ENCODE measurements at regions not wholly inside any gene's neighbourhood (a gene's known extent, or its start where the extent isn't known, plus 50 kb on each side); places are given as distances from the start of the nearest gene placed in this dataset.

DNA sequence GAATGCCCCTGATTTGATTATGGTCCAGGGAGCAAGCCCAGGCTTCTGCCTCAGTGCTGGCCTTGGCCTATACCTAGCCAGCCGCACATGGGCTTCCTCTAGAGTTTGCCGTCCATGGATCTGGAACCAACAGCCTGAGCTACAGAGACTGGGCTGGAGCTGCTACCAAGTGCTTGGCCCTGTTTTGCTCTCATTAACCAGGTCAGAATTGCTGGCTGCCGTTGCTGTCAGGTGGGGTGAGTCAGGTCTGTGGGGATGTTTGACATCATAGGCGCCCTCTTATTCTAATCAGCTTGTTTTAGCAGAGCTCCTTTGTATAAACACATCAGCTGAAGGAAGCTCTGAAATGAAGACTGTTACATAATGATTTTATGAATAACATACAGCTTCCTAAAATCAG, 83.1 kb upstream of the PHACTR2 start:
- no peak overlapping the region for H3K27ac ChIP-seq
- no peak for TF ChIP-seq ZFX (IDR thresholded peaks at IDR 0.05)
- TF ChIP-seq, protein P1, sequence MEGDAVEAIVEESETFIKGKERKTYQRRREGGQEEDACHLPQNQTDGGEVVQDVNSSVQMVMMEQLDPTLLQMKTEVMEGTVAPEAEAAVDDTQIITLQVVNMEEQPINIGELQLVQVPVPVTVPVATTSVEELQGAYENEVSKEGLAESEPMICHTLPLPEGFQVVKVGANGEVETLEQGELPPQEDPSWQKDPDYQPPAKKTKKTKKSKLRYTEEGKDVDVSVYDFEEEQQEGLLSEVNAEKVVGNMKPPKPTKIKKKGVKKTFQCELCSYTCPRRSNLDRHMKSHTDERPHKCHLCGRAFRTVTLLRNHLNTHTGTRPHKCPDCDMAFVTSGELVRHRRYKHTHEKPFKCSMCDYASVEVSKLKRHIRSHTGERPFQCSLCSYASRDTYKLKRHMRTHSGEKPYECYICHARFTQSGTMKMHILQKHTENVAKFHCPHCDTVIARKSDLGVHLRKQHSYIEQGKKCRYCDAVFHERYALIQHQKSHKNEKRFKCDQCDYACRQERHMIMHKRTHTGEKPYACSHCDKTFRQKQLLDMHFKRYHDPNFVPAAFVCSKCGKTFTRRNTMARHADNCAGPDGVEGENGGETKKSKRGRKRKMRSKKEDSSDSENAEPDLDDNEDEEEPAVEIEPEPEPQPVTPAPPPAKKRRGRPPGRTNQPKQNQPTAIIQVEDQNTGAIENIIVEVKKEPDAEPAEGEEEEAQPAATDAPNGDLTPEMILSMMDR (conservative IDR thresholded peaks at IDR 0.05), result no peak

DNA sequence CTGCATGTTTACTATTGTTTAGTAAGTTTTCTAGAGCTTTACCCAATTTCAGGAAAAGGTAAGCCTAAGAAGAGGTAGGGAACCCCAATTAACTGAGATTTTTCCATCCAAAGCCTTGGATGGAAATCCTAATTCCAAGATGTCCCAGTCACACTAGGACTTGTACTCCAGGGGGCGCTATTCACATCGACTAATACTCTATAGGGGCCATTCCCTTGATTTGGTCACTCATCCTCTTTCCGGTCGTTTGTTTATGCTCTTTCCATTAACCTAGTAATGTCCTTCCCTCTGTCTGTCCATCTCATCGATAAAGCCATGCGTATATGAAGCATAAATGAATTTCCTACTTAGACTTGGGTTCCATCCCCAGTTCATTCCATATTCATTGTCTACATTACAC, 80.8 kb upstream of the FUCA2 start:
- H3K27ac ChIP-seq, result no peak overlapping the region
- no peak for TF ChIP-seq ZFX (IDR thresholded peaks at IDR 0.05)
- TF ChIP-seq, protein P1 (conservative IDR thresholded peaks at IDR 0.05), result peak; percentile 64

DNA sequence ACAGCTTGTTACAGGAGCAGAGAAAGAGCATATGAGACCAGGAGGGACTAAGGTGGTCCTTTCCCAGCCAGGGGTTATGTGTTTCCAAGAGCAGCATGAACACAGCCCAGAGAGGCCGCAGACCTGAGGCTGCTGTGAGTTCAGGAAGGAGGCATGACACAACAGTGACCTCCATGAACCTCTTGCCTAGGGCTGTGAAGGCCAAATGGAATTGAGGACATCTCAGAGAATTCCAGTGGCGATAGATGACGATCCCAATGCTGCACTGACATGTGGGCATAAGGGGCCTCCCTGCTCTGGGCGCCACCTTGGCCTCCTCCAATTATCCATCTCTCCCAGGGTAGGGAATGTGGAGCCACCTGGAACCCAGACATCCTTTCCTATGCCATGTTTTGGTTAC, 79.9 kb upstream of the FUCA2 start:
- TF ChIP-seq, protein P1 (conservative IDR thresholded peaks at IDR 0.05), result no peak
- TF ChIP-seq ZFX (IDR thresholded peaks at IDR 0.05), result no peak
- no peak overlapping the region for H3K27ac ChIP-seq

DNA sequence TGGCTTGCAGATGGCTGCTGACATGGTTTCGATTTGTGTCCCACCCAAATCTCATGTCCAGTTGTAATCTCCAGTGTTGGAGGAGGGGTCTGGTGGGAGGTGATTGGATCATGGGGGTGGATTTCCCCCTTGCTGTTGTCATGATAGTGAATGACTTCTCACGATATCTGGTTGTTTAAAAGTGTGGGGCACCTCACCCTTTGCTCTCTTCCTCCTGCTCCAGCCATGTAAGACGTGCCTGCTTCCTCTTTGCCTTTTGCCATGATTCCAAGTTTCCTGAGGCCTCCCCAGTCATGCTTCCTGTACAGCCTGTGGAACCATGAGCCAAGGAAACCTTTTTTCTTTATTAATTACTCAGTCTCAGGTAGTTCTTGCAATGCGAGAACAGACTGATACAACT, 77.6 kb upstream of the FUCA2 start:
- no peak for TF ChIP-seq ZFX (IDR thresholded peaks at IDR 0.05)
- TF ChIP-seq, protein P1 (conservative IDR thresholded peaks at IDR 0.05), result no peak
- H3K27ac ChIP-seq, result no peak overlapping the region

DNA sequence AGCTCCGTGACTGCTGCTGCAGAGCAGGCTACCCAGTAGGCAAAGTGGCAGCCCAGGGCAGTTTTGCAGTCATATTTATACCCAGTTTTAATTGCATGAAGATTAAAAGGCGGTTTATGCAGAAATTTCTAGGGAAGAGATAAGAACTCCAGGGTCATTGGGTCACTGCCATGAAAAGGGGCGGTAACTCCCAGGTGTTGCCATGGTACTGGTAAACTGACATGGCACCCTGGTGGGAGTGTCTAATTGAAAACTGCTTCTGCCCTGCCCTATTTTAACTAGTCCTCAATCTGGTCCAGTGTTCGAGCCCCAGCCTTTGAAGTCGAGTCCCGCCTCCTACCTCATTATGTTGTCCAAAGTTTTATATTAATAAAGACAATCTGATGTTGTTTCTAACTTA, 75.0 kb upstream of the FUCA2 start:
- H3K27ac ChIP-seq, result no peak overlapping the region
- TF ChIP-seq, protein P1 (conservative IDR thresholded peaks at IDR 0.05), result no peak

DNA sequence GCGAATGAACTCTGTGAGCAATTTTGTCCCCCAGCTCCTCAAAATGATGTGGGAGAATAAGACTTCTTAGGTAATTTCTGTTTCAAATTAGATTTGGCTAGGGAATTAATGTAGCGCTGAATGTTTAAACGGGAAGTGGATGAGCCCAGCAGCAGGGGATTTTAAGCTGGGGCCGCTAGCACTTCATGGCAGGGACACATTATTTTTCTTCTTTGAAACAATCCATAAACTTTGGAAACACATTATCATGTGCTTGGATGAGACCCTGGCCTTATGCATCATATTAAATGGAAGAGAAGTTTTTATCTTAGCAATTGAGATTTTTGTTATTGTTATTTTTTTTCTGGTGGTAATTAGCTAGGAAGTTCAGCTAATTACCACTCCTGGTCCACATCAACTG, 74.2 kb upstream of the FUCA2 start:
- TF ChIP-seq ZFX (IDR thresholded peaks at IDR 0.05), result no peak
- TF ChIP-seq, protein P1 (conservative IDR thresholded peaks at IDR 0.05), result no peak

DNA sequence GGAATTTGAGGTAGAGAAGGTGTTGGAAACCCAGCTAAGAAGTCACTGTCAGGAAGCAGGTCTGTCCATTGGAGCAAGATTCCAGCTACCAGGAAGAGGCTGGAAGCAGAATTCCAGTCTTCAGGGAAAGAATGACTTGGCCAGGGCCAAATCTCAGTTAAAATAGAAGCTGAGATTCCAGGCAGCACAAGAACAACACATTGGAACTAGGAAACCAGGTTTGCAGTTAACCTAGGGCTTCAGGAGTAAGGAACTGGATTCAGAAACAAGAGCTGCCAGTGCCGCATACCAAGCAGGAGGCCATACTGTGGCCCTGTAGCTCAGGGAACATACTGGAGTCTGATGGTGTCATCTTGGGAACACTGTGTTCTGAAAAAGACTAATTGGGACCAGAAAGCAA, 73.7 kb upstream of the FUCA2 start:
- TF ChIP-seq, protein P1 (conservative IDR thresholded peaks at IDR 0.05), result no peak
- TF ChIP-seq ZFX (IDR thresholded peaks at IDR 0.05), result no peak

More for the DNA sequence above, 74.2 kb upstream of the FUCA2 start:
- no peak overlapping the region for H3K27ac ChIP-seq

More for the DNA sequence above, 73.7 kb upstream of the FUCA2 start:
- H3K27ac ChIP-seq, result no peak overlapping the region
